VCaP (cell line): ENCODE measurements at regions not wholly inside any gene's neighbourhood (a gene's known extent, or its start where the extent isn't known, plus 50 kb on each side); places are given as distances from the start of the nearest gene placed in this dataset.

Source experiments
- H3K27ac ChIP-seq: fragments of 450-650 bp; 2 replicates; pipeline ENCODE4 v1.5.1; 2017
- TF ChIP-seq, protein P1 (sequence below): fragments of 450-650 bp; conservative IDR thresholded peaks from 2 replicates; pipeline ENCODE4 v1.5.1; 2017; ENCODE audit warnings: mild to moderate bottlenecking, moderate library complexity

- TF ChIP-seq, protein P1, sequence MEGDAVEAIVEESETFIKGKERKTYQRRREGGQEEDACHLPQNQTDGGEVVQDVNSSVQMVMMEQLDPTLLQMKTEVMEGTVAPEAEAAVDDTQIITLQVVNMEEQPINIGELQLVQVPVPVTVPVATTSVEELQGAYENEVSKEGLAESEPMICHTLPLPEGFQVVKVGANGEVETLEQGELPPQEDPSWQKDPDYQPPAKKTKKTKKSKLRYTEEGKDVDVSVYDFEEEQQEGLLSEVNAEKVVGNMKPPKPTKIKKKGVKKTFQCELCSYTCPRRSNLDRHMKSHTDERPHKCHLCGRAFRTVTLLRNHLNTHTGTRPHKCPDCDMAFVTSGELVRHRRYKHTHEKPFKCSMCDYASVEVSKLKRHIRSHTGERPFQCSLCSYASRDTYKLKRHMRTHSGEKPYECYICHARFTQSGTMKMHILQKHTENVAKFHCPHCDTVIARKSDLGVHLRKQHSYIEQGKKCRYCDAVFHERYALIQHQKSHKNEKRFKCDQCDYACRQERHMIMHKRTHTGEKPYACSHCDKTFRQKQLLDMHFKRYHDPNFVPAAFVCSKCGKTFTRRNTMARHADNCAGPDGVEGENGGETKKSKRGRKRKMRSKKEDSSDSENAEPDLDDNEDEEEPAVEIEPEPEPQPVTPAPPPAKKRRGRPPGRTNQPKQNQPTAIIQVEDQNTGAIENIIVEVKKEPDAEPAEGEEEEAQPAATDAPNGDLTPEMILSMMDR: no peak
- H3K27ac ChIP-seq: no peak overlapping the region
Measured at GRCh38 chr22:27099946-27100722, 442.7 kb downstream of the MIAT start.

DNA sequence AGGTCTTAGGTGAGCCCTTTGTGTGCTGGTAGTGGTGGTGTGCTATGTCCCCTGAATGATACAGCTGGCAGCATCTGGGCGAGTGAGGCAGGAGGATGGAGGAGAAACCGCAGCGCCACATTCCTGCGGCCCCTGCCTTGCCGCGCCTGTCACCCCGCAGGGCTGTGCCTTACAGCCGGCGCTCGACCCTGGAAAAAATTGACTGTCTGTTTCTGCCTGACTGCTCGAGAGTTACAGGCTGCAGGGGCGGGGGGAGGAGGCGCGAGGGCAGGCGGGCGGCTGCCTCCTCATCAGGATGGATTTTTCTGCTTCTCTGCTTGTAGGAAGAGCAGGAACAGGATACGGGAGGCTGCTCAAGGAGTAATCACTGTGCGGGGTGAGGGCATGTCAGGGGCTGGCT, 443.4 kb downstream of the MIAT start:
- TF ChIP-seq, protein P1: no peak

DNA sequence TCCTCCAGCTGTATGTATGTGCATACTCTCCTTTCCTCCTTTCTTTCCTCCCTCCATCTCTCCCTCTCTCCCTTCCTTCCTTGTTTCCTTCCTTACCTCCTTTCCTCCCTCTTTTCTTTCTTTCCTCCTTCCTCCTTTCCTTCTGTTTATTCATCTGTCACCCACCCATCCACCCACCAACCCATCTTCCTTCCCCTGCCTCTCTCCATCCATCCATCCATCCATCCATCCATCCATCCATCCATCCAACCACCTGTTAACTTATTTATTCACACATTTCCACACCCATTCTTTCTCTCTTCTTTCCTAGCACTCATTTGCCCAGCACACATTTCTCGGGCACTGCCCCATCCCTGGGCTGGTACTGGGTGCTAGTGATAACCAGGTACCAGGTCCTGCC, 443.9 kb downstream of the MIAT start:
- no peak overlapping the region for H3K27ac ChIP-seq
- TF ChIP-seq, protein P1: no peak

More for the DNA sequence above, 443.4 kb downstream of the MIAT start:
- no peak overlapping the region for H3K27ac ChIP-seq

DNA sequence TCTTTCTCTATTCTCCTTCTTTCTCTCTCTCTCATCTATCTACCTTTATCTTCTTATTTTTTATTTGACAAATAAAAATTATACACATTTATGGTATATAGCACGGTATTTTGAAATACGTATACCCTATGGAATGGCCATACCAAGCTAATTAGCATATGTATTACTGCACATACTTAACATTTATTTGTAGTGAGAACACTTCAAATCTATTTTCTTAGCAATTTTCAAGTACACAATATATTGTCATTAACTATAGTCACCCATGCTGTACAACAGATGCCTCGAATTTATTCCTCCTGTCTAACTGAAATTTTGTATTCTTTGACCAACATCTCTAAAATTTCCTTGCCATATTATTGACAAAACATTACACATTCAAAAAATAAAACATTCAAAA, 447.1 kb downstream of the MIAT start:
- TF ChIP-seq, protein P1: no peak

GRCh38 chr22:27105142-27106025, 448.0 kb downstream of the MIAT start:
- H3K27ac ChIP-seq: no peak overlapping the region
- TF ChIP-seq, protein P1: no peak

More for the DNA sequence above, 447.1 kb downstream of the MIAT start:
- no peak overlapping the region for H3K27ac ChIP-seq

DNA sequence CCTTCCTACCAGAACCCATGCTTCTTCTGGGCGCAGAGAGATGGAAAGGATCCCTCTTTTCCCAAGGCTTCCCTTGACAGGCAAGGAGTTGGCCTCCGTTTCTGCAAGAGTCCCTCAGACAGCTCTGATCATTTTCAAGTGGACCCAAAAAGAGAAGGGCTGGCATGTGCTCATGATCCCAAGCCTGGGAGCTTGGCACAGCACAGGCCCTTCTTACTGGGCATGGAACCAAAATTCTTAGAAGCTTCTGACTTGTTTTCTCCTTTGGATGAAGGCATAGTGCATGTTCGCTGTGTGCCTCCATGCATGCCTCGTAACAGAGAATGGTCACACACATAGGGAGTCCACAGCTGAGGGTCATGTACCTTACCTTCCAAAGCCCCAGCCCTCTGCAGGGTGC, 449.6 kb downstream of the MIAT start:
- H3K27ac ChIP-seq: no peak overlapping the region
- TF ChIP-seq, protein P1: no peak

DNA sequence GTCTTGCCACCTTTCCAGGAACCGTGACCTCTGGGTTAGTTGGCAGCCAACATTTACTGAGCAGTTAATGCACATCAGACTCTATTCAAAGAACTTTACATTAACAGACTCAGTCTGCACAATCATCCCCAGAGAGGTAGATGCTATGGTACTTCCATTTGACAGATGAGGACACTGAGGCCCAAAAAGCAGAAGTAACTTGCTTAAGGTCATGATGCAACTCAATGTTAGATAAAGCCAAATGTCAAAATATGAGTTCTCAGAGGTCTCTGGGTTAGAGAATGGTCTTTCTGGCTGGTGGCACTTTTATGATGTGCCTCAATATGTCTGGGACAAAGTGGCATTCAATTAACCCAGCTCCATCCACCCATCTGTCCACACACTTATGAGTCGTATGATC, 450.0 kb downstream of the MIAT start:
- TF ChIP-seq, protein P1: no peak
- H3K27ac ChIP-seq: no peak overlapping the region
